Neural progenitor cell (in vitro differentiated cells): ENCODE measurements at regions not wholly inside any gene's neighbourhood (a gene's known extent, or its start where the extent isn't known, plus 50 kb on each side); places are given as distances from the start of the nearest gene placed in this dataset.

Experiments
- DNase-seq: peaks from one replicate; pipeline ENCODE4 v3.0.0-alpha.2; 2016; ENCODE audit warnings: low spot score
- H2AFZ ChIP-seq: fragments of 200-600 bp; sonication (generic); replicated peaks from 2 replicates; pipeline ENCODE4 v1.6.1; 2016; ENCODE audit warnings: antibody characterized with exemption
- H3F3A ChIP-seq: fragments of 200-600 bp; sonication (generic); 2 replicates; pipeline ENCODE4 v1.6.1; 2016; ENCODE audit warnings: antibody characterized with exemption, low read depth
- H3K27ac ChIP-seq: fragments of 200-600 bp; sonication (generic); 2 replicates; pipeline ENCODE4 v1.5.1; 2016; ENCODE audit warnings: mild to moderate bottlenecking
- H3K27me3 ChIP-seq: fragments of 200-600 bp; sonication (generic); 2 replicates; pipeline ENCODE4 v1.6.1; 2016; ENCODE audit warnings: mild to moderate bottlenecking, moderate library complexity
- H3K36me3 ChIP-seq: fragments of 200-600 bp; sonication (generic); 2 replicates; pipeline ENCODE4 v1.5.1; 2016
- H3K4me1 ChIP-seq: fragments of 200-600 bp; sonication (generic); 2 replicates; pipeline ENCODE4 v1.6.1; 2016; ENCODE audit warnings: mixed run types
- H3K4me2 ChIP-seq: fragments of 200-600 bp; sonication (generic); 2 replicates; pipeline ENCODE4 v1.6.1; 2016
- H3K4me3 ChIP-seq: fragments of 200-600 bp; sonication (generic); 2 replicates; pipeline ENCODE4 v1.5.1; 2016
- H3K79me2 ChIP-seq: fragments of 200-600 bp; sonication (generic); 2 replicates; pipeline ENCODE4 v1.6.1; 2016; ENCODE audit warnings: low read depth
- H3K9ac ChIP-seq: fragments of 200-600 bp; sonication (generic); 2 replicates; pipeline ENCODE4 v1.6.1; 2016
- H3K9me3 ChIP-seq: fragments of 200-600 bp; sonication (generic); 2 replicates; pipeline ENCODE4 v1.5.1; 2016; ENCODE audit warnings: low read depth
- H4K20me1 ChIP-seq: fragments of 200-600 bp; sonication (generic); 2 replicates; pipeline ENCODE4 v1.6.1; 2016; ENCODE audit warnings: low read depth
- H3K27ac Mint-ChIP-seq: 3 replicates; pipeline ENCODE4 v1.8.0; 2021; ENCODE audit warnings: mixed read lengths
- H3K27me3 Mint-ChIP-seq: 2 replicates; pipeline ENCODE4 v1.8.0; 2022; ENCODE audit warnings: low read depth, mild to moderate bottlenecking, inconsistent platforms, moderate library complexity, mixed read lengths; ENCODE audit not compliant: insufficient read depth
- H3K36me3 Mint-ChIP-seq: 3 replicates; pipeline ENCODE4 v1.8.0; 2021; ENCODE audit warnings: mixed read lengths
- H3K4me1 Mint-ChIP-seq: 3 replicates; pipeline ENCODE4 v1.8.0; 2021; ENCODE audit warnings: mixed read lengths
- H3K4me3 Mint-ChIP-seq: 3 replicates; pipeline ENCODE4 v1.8.0; 2021; ENCODE audit warnings: mild to moderate bottlenecking, moderate library complexity, mixed read lengths
- H3K9me3 Mint-ChIP-seq: 3 replicates; pipeline ENCODE4 v1.8.0; 2020; ENCODE audit warnings: mixed read lengths
- CTCF ChIP-seq: fragments of 200-600 bp; sonication (generic); IDR thresholded peaks from 2 replicates; pipeline ENCODE4 v1.5.1; 2017; ENCODE audit warnings: antibody characterized with exemption, mild to moderate bottlenecking
- EZH2 ChIP-seq: fragments of 200-600 bp; sonication (generic); IDR thresholded peaks from 2 replicates; pipeline ENCODE4 v1.6.1; 2017; ENCODE audit warnings: antibody characterized with exemption, mild to moderate bottlenecking, moderate library complexity
- EZH2phosphoT487 ChIP-seq: fragments of 200-600 bp; sonication (generic); IDR thresholded peaks from 2 replicates; pipeline ENCODE4 v1.6.1; 2017; ENCODE audit warnings: antibody characterized with exemption

- Histone ChIP-seq H3K4me2 (no peak overlapping the region), H3K79me2 (no peaks in the 10 kb centered on the region), H3K27me3 (no peaks in the 10 kb centered on the region), H2AFZ (no peak overlapping the region), H3K9me3 (no peaks in the 10 kb centered on the region), H3K4me3 (no peak overlapping the region), H3K4me1 (no peaks in the 10 kb centered on the region), H4K20me1 (no peaks in the 10 kb centered on the region), H3K36me3 (no peaks in the 10 kb centered on the region), H3K9ac (no peak overlapping the region), H3F3A (no peaks in the 10 kb centered on the region), H3K27ac (no peak overlapping the region)
- peaks cover 10% of the 10 kb centered on the region for H3K27me3 Mint-ChIP-seq
- H3K36me3 Mint-ChIP-seq, result no peaks in the 10 kb centered on the region
- TF ChIP-seq EZH2phosphoT487, result no peak
- TF ChIP-seq CTCF, result no peak
- no peak for TF ChIP-seq EZH2
- H3K4me3 Mint-ChIP-seq, result no peak overlapping the region
- no peaks in the 10 kb centered on the region for H3K4me1 Mint-ChIP-seq
- DNase-seq, result no peak
- no peak overlapping the region for H3K27ac Mint-ChIP-seq
- H3K9me3 Mint-ChIP-seq, result no peaks in the 10 kb centered on the region
Observed at GRCh38 chr10:43957267-43958070, 308.8 kb upstream of the ZNF32 start.

DNA sequence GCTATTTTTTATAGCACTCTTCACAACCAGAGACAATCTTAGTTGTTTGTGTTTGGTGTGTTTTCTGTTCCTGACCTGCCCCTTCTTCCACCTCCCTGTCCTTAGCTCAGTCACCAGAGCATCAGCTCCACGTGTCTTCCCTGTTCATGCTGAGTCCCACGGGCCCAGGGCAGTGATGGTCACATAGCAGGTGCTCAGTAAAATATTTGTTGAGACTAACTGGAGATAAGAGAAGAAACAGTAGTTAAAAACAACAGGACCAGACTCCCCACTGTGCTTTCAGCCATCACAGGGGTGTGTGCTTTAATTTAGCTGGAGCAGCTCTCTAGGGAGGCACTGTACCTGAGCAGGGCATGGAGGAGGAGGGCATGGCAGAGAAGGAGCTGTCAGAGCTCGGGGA is 307.3 kb upstream of the ZNF32 start:
- no peaks in the 10 kb centered on the region for H3K79me2 ChIP-seq
- H3K9me3 ChIP-seq, result no peaks in the 10 kb centered on the region
- no peak overlapping the region for H3K4me2 ChIP-seq
- no peaks in the 10 kb centered on the region for H3K36me3 ChIP-seq
- no peaks in the 10 kb centered on the region for H3K9me3 Mint-ChIP-seq
- no peaks in the 10 kb centered on the region for H3K4me1 ChIP-seq
- peaks cover 10% of the 10 kb centered on the region for H3K27me3 Mint-ChIP-seq
- no peak overlapping the region for H3K4me3 ChIP-seq
- H3K27me3 ChIP-seq, result no peaks in the 10 kb centered on the region
- H3K27ac ChIP-seq, result no peak overlapping the region
- H3K27ac Mint-ChIP-seq, result no peak overlapping the region
- no peaks in the 10 kb centered on the region for H3F3A ChIP-seq
- no peaks in the 10 kb centered on the region for H3K36me3 Mint-ChIP-seq
- no peak overlapping the region for H3K9ac ChIP-seq
- no peaks in the 10 kb centered on the region for H4K20me1 ChIP-seq
- no peak overlapping the region for H3K4me3 Mint-ChIP-seq
- H3K4me1 Mint-ChIP-seq, result no peaks in the 10 kb centered on the region
- no peak overlapping the region for H2AFZ ChIP-seq
- DNase-seq, result no peak
- TF ChIP-seq EZH2 (no peak), CTCF (no peak), EZH2phosphoT487 (no peak)

GRCh38 chr10:43955002-43955596 is 306.4 kb upstream of the ZNF32 start:
- no peaks in the 10 kb centered on the region for H3K79me2 ChIP-seq
- no peaks in the 10 kb centered on the region for H3K36me3 Mint-ChIP-seq
- no peaks in the 10 kb centered on the region for H3K36me3 ChIP-seq
- no peak overlapping the region for H3K4me3 Mint-ChIP-seq
- H2AFZ ChIP-seq, result no peak overlapping the region
- no peaks in the 10 kb centered on the region for H3K9me3 Mint-ChIP-seq
- DNase-seq, result no peak
- H3K4me1 ChIP-seq, result no peaks in the 10 kb centered on the region
- TF ChIP-seq EZH2, result no peak
- no peak for TF ChIP-seq CTCF
- TF ChIP-seq EZH2phosphoT487, result no peak
- H4K20me1 ChIP-seq, result no peaks in the 10 kb centered on the region
- no peak overlapping the region for H3K27ac Mint-ChIP-seq
- no peak overlapping the region for H3K9ac ChIP-seq
- H3K4me2 ChIP-seq, result no peak overlapping the region
- H3K4me3 ChIP-seq, result no peak overlapping the region
- H3K9me3 ChIP-seq, result no peaks in the 10 kb centered on the region
- peaks cover 10% of the 10 kb centered on the region for H3K27me3 Mint-ChIP-seq
- H3K27me3 ChIP-seq, result no peaks in the 10 kb centered on the region
- no peak overlapping the region for H3K27ac ChIP-seq
- no peaks in the 10 kb centered on the region for H3F3A ChIP-seq
- no peaks in the 10 kb centered on the region for H3K4me1 Mint-ChIP-seq
